Spleen (tissue), 7 donors: ENCODE measurements at regions not wholly inside any gene's neighbourhood (a gene's known extent, or its start where the extent isn't known, plus 50 kb on each side); places are given as distances from the start of the nearest gene placed in this dataset.

ENCODE experiments used
- CTCF ChIP-seq, 11 experiments: fragments of 200-600 bp in 7 of 11; fragments of 450-650 bp in 4 of 11; sonication (generic) in 4 of 11; IDR thresholded peaks in 8 of 11; conservative IDR thresholded peaks in 3 of 11; 1 replicate in 7 of 11; 2 replicates in 4 of 11; pipeline versions ENCODE4 v1.4.0 to v1.8.0; 2016 to 2021; ENCODE audit warnings: antibody characterized with exemption in 11 of 11, inconsistent platforms in 4 of 11, mild to moderate bottlenecking in 1 of 11
- POLR2A ChIP-seq, 3 donors: fragments of 450-650 bp; IDR thresholded peaks; one replicate each; pipeline ENCODE4 v1.5.1; 2017; ENCODE audit warnings: antibody characterized with exemption in 3 of 3, mild to moderate bottlenecking in 1 of 3
- POLR2AphosphoS5 ChIP-seq, 3 donors: sonication (generic); formaldehyde crosslinking; IDR thresholded peaks; one replicate each; pipeline ENCODE4 v1.5.1; 2017; ENCODE audit warnings: antibody characterized with exemption in 3 of 3
- donor health status: DM: no; HTN: no; CAD: no; lungs with moderate emphysema.
- donor health status: DM: no; HTN: no; CAD: no.
- donor health status: DM: no; HTN: no; CAD: no.

DNA sequence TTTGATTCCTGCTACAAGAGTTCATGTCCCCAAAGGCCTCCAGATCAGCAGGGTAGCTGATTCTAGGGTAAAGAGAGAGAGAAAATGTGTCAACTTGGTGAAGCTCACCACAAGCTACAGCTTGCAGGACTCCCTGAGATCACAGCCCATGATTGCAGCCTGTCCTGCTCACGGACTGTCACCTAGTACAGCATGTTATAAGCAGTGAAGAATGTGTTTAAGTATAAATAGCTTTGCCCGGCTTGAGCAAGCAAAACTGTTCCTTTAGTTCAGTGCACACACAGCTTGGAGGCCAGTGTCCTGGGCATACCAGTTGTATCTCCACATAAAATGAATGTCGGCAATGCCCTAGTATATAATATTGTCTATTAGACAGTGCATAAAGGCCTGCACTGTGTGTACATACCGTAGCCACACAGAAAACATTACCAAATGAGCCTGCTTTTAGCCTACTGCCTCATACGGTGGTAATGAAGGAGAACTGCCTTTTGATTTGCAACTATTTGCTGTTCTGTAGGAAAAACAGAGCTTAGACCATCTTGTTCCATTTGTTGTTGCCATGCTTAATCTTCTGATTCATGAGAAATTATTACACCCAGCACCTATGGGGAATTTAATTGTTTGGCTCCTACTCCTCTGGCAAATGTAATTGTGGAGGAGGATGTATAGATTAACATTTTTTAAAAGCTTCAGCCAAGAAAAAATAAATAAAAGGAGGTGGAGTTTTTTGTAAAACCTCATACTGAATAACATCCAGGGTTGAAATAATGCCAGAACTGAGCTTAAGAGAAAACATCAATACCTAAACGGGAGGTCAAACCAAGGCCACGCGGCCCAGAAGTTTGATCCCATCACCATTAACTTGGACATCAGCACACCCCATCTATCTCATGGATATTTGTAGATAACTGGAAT is 108.1 kb upstream of the G2E3 start:
- TF ChIP-seq CTCF (IDR thresholded peaks at IDR 0.05 in 8 of 11, conservative IDR thresholded peaks at IDR 0.05 in 3 of 11) (no peak), POLR2A (IDR thresholded peaks at IDR 0.05) (no peak), POLR2AphosphoS5 (IDR thresholded peaks at IDR 0.05) (no peak)
